Neural progenitor cell (in vitro differentiated cells): ENCODE measurements at regions not wholly inside any gene's neighbourhood (a gene's known extent, or its start where the extent isn't known, plus 50 kb on each side); places are given as distances from the start of the nearest gene placed in this dataset.

Experiments
- DNase-seq: peaks from one replicate; pipeline ENCODE4 v3.0.0-alpha.2; 2016; ENCODE audit warnings: low spot score
- H2AFZ ChIP-seq: fragments of 200-600 bp; sonication (generic); replicated peaks from 2 replicates; pipeline ENCODE4 v1.6.1; 2016; ENCODE audit warnings: antibody characterized with exemption
- H3F3A ChIP-seq: fragments of 200-600 bp; sonication (generic); 2 replicates; pipeline ENCODE4 v1.6.1; 2016; ENCODE audit warnings: antibody characterized with exemption, low read depth
- H3K27ac ChIP-seq: fragments of 200-600 bp; sonication (generic); 2 replicates; pipeline ENCODE4 v1.5.1; 2016; ENCODE audit warnings: mild to moderate bottlenecking
- H3K27me3 ChIP-seq: fragments of 200-600 bp; sonication (generic); 2 replicates; pipeline ENCODE4 v1.6.1; 2016; ENCODE audit warnings: mild to moderate bottlenecking, moderate library complexity
- H3K36me3 ChIP-seq: fragments of 200-600 bp; sonication (generic); 2 replicates; pipeline ENCODE4 v1.5.1; 2016
- H3K4me1 ChIP-seq: fragments of 200-600 bp; sonication (generic); 2 replicates; pipeline ENCODE4 v1.6.1; 2016; ENCODE audit warnings: mixed run types
- H3K4me2 ChIP-seq: fragments of 200-600 bp; sonication (generic); 2 replicates; pipeline ENCODE4 v1.6.1; 2016
- H3K4me3 ChIP-seq: fragments of 200-600 bp; sonication (generic); 2 replicates; pipeline ENCODE4 v1.5.1; 2016
- H3K79me2 ChIP-seq: fragments of 200-600 bp; sonication (generic); 2 replicates; pipeline ENCODE4 v1.6.1; 2016; ENCODE audit warnings: low read depth
- H3K9ac ChIP-seq: fragments of 200-600 bp; sonication (generic); 2 replicates; pipeline ENCODE4 v1.6.1; 2016
- H3K9me3 ChIP-seq: fragments of 200-600 bp; sonication (generic); 2 replicates; pipeline ENCODE4 v1.5.1; 2016; ENCODE audit warnings: low read depth
- H4K20me1 ChIP-seq: fragments of 200-600 bp; sonication (generic); 2 replicates; pipeline ENCODE4 v1.6.1; 2016; ENCODE audit warnings: low read depth
- H3K27ac Mint-ChIP-seq: 3 replicates; pipeline ENCODE4 v1.8.0; 2021; ENCODE audit warnings: mixed read lengths
- H3K27me3 Mint-ChIP-seq: 2 replicates; pipeline ENCODE4 v1.8.0; 2022; ENCODE audit warnings: low read depth, mild to moderate bottlenecking, inconsistent platforms, moderate library complexity, mixed read lengths; ENCODE audit not compliant: insufficient read depth
- H3K36me3 Mint-ChIP-seq: 3 replicates; pipeline ENCODE4 v1.8.0; 2021; ENCODE audit warnings: mixed read lengths
- H3K4me1 Mint-ChIP-seq: 3 replicates; pipeline ENCODE4 v1.8.0; 2021; ENCODE audit warnings: mixed read lengths
- H3K4me3 Mint-ChIP-seq: 3 replicates; pipeline ENCODE4 v1.8.0; 2021; ENCODE audit warnings: mild to moderate bottlenecking, moderate library complexity, mixed read lengths
- H3K9me3 Mint-ChIP-seq: 3 replicates; pipeline ENCODE4 v1.8.0; 2020; ENCODE audit warnings: mixed read lengths
- CTCF ChIP-seq: fragments of 200-600 bp; sonication (generic); IDR thresholded peaks from 2 replicates; pipeline ENCODE4 v1.5.1; 2017; ENCODE audit warnings: antibody characterized with exemption, mild to moderate bottlenecking
- EZH2 ChIP-seq: fragments of 200-600 bp; sonication (generic); IDR thresholded peaks from 2 replicates; pipeline ENCODE4 v1.6.1; 2017; ENCODE audit warnings: antibody characterized with exemption, mild to moderate bottlenecking, moderate library complexity
- EZH2phosphoT487 ChIP-seq: fragments of 200-600 bp; sonication (generic); IDR thresholded peaks from 2 replicates; pipeline ENCODE4 v1.6.1; 2017; ENCODE audit warnings: antibody characterized with exemption

GRCh38 chr4:116618638-116619037 lies 466.7 kb downstream of the TRAM1L1 start:
- H3K36me3 Mint-ChIP-seq: no peaks in the 10 kb centered on the region
- Histone ChIP-seq H3K36me3 (no peaks in the 10 kb centered on the region), H3K4me1 (no peaks in the 10 kb centered on the region), H3K4me3 (no peak overlapping the region), H3F3A (no peaks in the 10 kb centered on the region), H3K27ac (no peak overlapping the region), H4K20me1 (no peaks in the 10 kb centered on the region), H3K9ac (no peak overlapping the region), H3K4me2 (no peak overlapping the region), H2AFZ (no peak overlapping the region), H3K27me3 (no peaks in the 10 kb centered on the region), H3K9me3 (no peaks in the 10 kb centered on the region), H3K79me2 (no peaks in the 10 kb centered on the region)
- no peak overlapping the region for H3K27ac Mint-ChIP-seq
- no peak overlapping the region for H3K4me3 Mint-ChIP-seq
- H3K9me3 Mint-ChIP-seq: no peaks in the 10 kb centered on the region
- DNase-seq: no peak
- H3K4me1 Mint-ChIP-seq: no peaks in the 10 kb centered on the region
- TF ChIP-seq EZH2phosphoT487 (no peak), EZH2 (no peak), CTCF (no peak)
- H3K27me3 Mint-ChIP-seq: no peaks in the 10 kb centered on the region

- Histone ChIP-seq H2AFZ (no peak overlapping the region), H3K4me2 (no peak overlapping the region), H3K36me3 (no peaks in the 10 kb centered on the region), H3K9me3 (no peaks in the 10 kb centered on the region), H3F3A (no peaks in the 10 kb centered on the region), H3K4me3 (no peak overlapping the region), H3K79me2 (no peaks in the 10 kb centered on the region), H3K27me3 (no peaks in the 10 kb centered on the region), H4K20me1 (no peaks in the 10 kb centered on the region), H3K4me1 (no peaks in the 10 kb centered on the region), H3K27ac (no peak overlapping the region), H3K9ac (no peak overlapping the region)
- Mint-ChIP-seq H3K4me3 (no peak overlapping the region), H3K36me3 (no peaks in the 10 kb centered on the region), H3K27me3 (peaks cover 2% of the 10 kb centered on the region), H3K4me1 (no peaks in the 10 kb centered on the region), H3K27ac (no peak overlapping the region), H3K9me3 (peaks cover 5% of the 10 kb centered on the region)
- DNase-seq: no peak
- TF ChIP-seq CTCF: no peak
- no peak for TF ChIP-seq EZH2phosphoT487
Measured at GRCh38 chr4:116603096-116603495, 482.3 kb downstream of the TRAM1L1 start.

- Histone ChIP-seq H3F3A (no peaks in the 10 kb centered on the region), H3K4me2 (no peak overlapping the region), H3K4me1 (no peaks in the 10 kb centered on the region), H3K4me3 (no peak overlapping the region), H3K79me2 (no peaks in the 10 kb centered on the region), H3K36me3 (no peaks in the 10 kb centered on the region), H3K27me3 (no peaks in the 10 kb centered on the region), H3K9me3 (no peaks in the 10 kb centered on the region), H3K27ac (no peak overlapping the region), H3K9ac (no peak overlapping the region), H4K20me1 (no peaks in the 10 kb centered on the region), H2AFZ (no peak overlapping the region)
- Mint-ChIP-seq H3K4me3 (no peak overlapping the region), H3K27ac (no peak overlapping the region), H3K9me3 (peaks cover 5% of the 10 kb centered on the region), H3K27me3 (peaks cover 2% of the 10 kb centered on the region), H3K4me1 (no peaks in the 10 kb centered on the region), H3K36me3 (no peaks in the 10 kb centered on the region)
- TF ChIP-seq EZH2: no peak
- TF ChIP-seq CTCF: peak; percentile 43
- TF ChIP-seq EZH2phosphoT487: no peak
- peak; percentile 18 for DNase-seq
Measured at GRCh38 chr4:116599859-116600258, 485.5 kb downstream of the TRAM1L1 start.
